AG20443 (cell line): ENCODE measurements at regions not wholly inside any gene's neighbourhood (a gene's known extent, or its start where the extent isn't known, plus 50 kb on each side); places are given as distances from the start of the nearest gene placed in this dataset.
"Not testable (repeated sequence)": the region's sequence is repeated elsewhere in the genome, so short reads cannot be mapped to it uniquely, and the experiment has no call there.

Experiments
- DNase-seq: peaks from one replicate; pipeline ENCODE4 v3.0.0; 2012; ENCODE audit warnings: low spot score, mixed read lengths

GRCh38 chr2:194545978-194546377 is 1111.0 kb upstream of the SLC39A10 start:
- DNase-seq: no peak

- DNase-seq: no peak
Observed at GRCh38 chr2:194539425-194539824, 1117.6 kb upstream of the SLC39A10 start.

GRCh38 chr2:194526121-194526520 is 1130.9 kb upstream of the SLC39A10 start:
- DNase-seq: no peak

- no peak for DNase-seq
Observed at GRCh38 chr2:194514281-194514680, 1142.7 kb upstream of the SLC39A10 start.

GRCh38 chr2:194511070-194511469 is 1146.0 kb upstream of the SLC39A10 start:
- DNase-seq: not testable (repeated sequence)

GRCh38 chr2:194504876-194505275 is 1152.2 kb upstream of the SLC39A10 start:
- not testable (repeated sequence) for DNase-seq

- DNase-seq: no peak
Observed at GRCh38 chr2:194495046-194495445, 1162.0 kb upstream of the SLC39A10 start.

- no peak for DNase-seq
Observed at GRCh38 chr2:194494401-194494800, 1162.6 kb upstream of the SLC39A10 start.

GRCh38 chr2:194491409-194492115 is 1165.5 kb upstream of the SLC39A10 start:
- DNase-seq: no peak

- DNase-seq: no peak
Observed at GRCh38 chr2:194486326-194486725, 1170.7 kb upstream of the SLC39A10 start.

GRCh38 chr2:194483041-194483440 is 1174.0 kb upstream of the SLC39A10 start:
- DNase-seq: no peak

- DNase-seq: no peak
Observed at GRCh38 chr2:194465641-194466040, 1191.4 kb upstream of the SLC39A10 start.

- DNase-seq: no peak
Observed at GRCh38 chr2:194464964-194465638, 1191.9 kb upstream of the SLC39A10 start.

GRCh38 chr2:194462883-194463282 is 1194.1 kb upstream of the SLC39A10 start:
- not testable (repeated sequence) for DNase-seq

- no peak for DNase-seq
Observed at GRCh38 chr2:194455358-194455757, 1201.7 kb upstream of the SLC39A10 start.

- no peak for DNase-seq
Observed at GRCh38 chr2:194452504-194452903, 1204.5 kb upstream of the SLC39A10 start.

GRCh38 chr2:194445226-194445625 is 1211.8 kb upstream of the SLC39A10 start:
- no peak for DNase-seq

GRCh38 chr2:194443926-194444325 is 1213.1 kb upstream of the SLC39A10 start:
- no peak for DNase-seq

- no peak for DNase-seq
Observed at GRCh38 chr2:194424683-194425209, 1232.3 kb upstream of the SLC39A10 start.

GRCh38 chr2:194411221-194411620 is 1245.8 kb upstream of the SLC39A10 start:
- DNase-seq: no peak

GRCh38 chr2:194395818-194396217 is 1261.2 kb upstream of the SLC39A10 start:
- DNase-seq: no peak

- DNase-seq: no peak
Observed at GRCh38 chr2:194385376-194385775, 1271.7 kb upstream of the SLC39A10 start.

- no peak for DNase-seq
Observed at GRCh38 chr2:194383401-194383800, 1273.6 kb upstream of the SLC39A10 start.
